Stimulated activated CD4-positive, alpha-beta T cell treated with anti-CD3 and anti-CD28 coated beads, TNF-alpha, amount 100 ng/mL, for 24 hours (primary cell): ENCODE measurements at regions not wholly inside any gene's neighbourhood (a gene's known extent, or its start where the extent isn't known, plus 50 kb on each side); places are given as distances from the start of the nearest gene placed in this dataset.
"Not testable (repeated sequence)": the region's sequence is repeated elsewhere in the genome, so short reads cannot be mapped to it uniquely, and the experiment has no call there.

Experiments
- DNase-seq, 3 experiments: peaks; one replicate each; pipeline ENCODE4 v3.0.0-alpha.2; 2020; ENCODE audit warnings: low read depth in 3 of 3

DNA sequence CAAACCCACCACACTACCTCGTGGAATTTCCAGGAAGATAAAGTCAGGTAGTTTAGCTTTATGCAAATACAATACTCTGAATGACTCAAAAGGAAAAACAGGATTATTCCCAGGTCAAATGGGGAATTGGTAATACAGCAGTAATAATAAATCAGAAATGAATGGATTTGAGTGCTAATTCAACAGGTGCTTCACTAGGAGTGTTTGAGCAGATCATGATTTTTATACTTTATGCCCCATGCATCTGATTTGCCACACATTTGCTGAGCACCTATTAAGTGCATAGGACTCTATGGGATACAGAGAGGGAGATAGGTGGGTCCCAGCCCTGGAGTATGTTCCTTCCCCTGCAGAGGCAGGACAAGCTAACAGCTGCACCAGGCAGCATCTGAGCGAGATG lies 381.4 kb upstream of the PODXL start:
- no peak for DNase-seq

GRCh38 chr7:131935180-131935579 lies 378.8 kb upstream of the PODXL start:
- DNase-seq = no peak

- DNase-seq = no peak
These were observed 378.0 kb upstream of the PODXL start for GRCh38 chr7:131934452-131934851.

- DNase-seq = no peak
These were observed 377.4 kb upstream of the PODXL start for GRCh38 chr7:131933751-131934289.

DNA sequence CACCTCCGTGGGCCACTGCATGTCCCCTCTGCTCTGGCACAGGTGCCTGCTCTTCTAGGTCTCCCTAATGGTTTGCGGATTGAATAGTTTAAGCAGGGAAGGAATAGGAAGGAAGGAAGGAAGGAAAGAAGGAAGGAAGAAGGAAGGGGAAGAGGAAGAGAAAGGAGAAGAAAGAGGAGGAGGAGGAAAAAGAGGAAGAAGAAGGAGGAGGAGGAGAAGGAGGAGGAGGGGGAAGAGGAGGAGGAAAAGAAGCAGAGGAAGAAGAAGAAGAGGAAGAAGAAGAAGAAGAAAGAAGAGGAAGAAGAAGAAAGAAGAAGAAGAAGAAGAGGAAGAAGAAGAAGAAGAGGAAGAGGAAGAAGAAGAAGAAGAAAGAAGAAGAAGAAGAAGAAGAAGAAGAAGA lies 376.8 kb upstream of the PODXL start:
- DNase-seq = not testable (repeated sequence)

DNA sequence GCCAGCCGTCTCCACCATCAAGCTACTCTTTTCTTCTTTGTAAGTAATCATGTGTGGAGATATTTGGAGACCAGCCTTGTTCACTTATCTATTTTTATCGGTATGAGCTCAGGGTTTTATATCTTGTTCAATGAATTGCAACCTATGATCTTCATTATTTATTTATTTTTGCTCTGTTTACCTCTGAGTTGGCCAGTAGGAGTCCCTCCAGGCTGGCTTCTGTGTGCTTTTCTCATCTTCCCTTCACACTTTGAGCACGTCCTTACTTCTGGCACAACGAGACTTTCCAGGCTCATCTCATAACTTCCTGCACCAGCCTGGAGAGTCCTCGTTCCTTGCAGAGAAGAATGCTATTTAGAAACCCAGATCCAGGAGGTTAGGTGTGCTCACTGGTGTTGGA lies 375.8 kb upstream of the PODXL start:
- no peak for DNase-seq

DNA sequence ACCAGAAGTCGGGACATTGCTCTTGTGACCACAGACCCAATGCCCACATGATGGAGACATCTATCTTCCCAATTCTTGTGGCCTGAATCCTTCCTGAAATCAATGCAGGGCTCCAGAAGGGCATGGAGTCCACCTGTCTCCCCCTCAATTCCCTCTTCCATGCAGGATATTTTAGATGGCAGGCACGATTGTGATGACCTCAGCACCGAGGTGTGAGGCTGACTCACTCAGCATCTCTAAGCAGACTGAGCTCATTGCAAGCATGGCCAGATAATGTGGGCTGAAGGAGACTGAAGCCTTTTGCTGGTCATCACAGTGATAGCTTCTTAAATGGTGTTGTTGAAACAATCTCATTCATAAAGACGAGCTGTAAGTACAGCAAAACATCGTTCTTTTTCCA lies 374.9 kb upstream of the PODXL start:
- DNase-seq = no peak

- no peak for DNase-seq
These were observed 373.2 kb upstream of the PODXL start for GRCh38 chr7:131929632-131930031.

DNA sequence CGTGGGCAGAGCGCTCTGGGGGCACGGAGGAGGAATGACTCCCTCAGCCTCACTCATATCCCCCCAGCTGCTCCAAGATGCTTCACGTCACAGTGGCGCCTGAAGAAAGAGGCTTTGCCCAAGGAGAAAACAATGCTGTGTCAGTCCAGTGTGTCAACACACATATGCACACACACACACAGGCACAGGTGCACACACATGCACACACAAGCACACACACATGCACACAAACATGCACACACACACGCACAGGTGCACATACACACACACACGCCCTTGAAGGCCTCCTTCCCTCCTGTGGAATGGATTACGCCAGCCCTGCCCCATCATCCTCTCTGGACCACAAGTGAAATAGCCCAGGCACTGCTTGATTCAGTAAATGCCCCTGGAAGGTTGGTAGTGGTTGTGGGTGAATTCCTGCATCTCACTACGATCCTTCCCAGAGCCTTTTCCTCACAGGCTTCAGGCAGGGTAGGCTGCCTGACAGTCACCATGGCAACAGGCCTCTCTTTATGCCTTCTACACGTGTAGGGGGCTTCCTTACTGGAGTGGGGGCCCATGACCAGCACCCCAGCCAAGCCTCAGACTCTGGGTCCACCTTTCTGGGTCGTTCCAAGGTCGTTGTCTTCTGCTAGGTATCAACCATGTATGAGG lies 371.5 kb upstream of the PODXL start:
- no peak for DNase-seq

DNA sequence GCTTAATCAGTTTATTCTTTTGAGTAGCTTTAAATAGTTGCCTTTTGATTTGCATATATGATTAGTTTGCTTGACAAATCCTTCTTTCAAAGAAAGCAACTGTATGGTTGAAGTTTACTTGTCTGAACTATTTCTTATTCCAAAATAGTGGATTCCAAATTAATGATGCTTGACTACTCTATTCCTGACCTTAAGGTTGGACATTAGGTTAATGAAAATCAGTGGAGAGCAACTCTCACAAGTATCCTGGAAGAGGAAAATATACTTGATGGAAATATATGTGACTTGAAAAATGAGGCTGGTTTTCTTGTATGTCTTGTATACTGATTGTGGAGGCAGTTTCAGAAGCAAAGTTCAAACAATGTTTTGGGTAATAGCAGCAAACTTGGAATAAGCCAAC lies 369.2 kb upstream of the PODXL start:
- DNase-seq = no peak

DNA sequence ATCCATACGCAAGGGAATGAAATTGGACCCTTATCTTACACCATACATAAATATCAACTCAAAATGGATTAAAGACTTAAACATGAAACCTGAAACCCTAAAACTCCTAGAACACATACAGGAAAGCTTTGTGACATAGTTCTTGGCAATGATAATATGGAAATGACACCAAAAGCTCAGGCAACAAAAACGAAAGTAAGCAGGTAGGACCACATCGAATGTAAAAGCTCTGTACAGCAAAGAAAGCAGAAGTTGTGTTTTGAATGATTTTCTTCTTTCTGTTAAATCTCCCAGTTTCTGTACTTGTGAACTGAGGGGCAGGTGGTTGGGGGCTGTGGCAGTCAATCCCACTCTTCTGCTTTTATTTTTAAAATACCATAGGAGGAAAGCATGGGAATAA lies 368.4 kb upstream of the PODXL start:
- no peak for DNase-seq

- DNase-seq = not testable (repeated sequence)
These were observed 366.5 kb upstream of the PODXL start for GRCh38 chr7:131922948-131923347.

DNA sequence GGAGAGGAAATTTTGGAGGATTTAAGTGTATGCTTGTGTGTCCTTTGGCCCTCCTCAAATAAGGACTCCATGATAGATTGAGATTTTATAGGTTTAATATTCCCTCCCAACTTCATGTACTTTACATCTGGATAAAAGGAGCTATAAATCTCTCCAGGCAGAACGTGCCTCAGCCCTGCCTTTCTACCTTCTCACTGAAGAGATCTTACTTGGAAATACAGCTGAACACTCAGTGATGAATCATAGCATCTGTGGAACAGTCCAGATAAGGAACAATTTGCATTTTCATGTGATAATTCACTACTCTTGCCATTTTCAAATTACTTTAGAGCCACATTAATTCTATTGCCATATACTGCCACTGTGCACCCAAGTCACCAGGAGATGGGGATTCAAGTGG lies 364.6 kb upstream of the PODXL start:
- no peak for DNase-seq

- DNase-seq = no peak
These were observed 363.7 kb upstream of the PODXL start for GRCh38 chr7:131919920-131920709.

GRCh38 chr7:131911112-131911511 lies 354.7 kb upstream of the PODXL start:
- no peak for DNase-seq

DNA sequence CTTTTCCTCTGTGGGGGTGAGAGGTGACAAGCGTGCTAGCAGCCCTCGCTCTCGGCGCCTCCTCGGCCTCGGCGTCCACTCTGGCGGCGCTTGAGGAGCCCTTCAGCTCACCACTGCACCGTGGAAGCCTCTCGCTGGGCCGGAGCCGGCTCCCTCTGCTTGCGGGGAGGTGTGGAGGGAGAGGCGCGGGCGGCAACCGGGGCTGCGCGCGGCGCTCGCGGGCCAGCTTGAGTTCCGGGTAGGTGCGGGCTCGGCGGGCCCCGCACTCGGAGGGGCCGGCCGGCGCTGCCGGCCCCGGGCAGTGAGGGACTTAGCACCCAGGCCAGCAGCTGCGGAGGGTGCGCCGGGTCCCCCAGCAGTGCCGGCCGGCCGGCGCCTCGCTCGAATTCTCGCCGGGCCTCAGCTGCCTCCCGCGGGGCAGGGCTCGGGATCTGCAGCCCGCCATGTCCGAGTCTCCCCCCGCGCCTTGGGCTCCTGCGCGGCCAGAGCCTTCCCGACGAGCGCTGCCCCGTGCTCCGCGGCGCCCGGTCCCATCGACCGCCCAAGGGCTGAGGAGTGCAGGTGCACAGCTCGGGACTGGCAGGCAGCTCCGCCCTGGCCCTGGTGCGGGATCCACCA lies 352.8 kb upstream of the PODXL start:
- no peak for DNase-seq

DNA sequence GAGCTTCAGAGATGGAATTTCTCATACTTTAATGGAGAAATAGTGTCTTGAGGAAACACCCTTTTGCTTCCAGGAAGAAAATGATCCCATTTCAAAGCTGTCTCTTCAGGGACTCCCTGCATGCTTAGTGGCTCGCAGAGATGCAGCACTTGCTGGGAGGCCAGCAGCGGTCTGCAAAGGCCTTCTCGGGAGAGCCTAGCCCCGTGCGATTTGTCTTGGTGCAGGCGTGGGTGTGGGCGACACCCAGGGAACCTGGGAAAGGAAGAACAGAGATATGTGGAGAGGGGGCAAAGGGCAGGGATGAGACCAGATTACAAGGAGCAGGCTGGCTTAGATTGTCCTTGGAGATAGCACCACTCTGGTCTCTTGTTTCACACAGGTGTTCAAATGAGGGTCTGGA lies 352.3 kb upstream of the PODXL start:
- DNase-seq = no peak

GRCh38 chr7:131905471-131905973 lies 349.1 kb upstream of the PODXL start:
- DNase-seq = no peak

GRCh38 chr7:131904760-131905327 lies 348.4 kb upstream of the PODXL start:
- DNase-seq = no peak

DNA sequence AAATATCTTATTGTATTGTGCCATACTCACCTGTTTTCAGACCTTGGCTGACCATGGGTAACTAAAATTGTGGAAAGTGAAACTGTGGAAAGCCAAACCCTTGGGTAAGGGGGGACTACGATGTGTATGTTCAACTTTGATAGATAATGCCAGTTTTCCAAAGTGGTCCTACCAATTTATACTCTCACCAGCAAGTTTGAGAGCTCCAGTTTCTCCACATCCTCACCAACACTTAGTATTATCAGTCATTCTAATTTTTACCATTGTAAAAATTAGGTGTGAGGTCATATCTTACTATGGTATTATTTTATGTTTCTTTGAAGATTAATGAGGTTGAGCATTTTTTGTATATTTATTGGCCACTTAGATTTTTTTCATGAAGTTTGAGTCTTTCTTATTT lies 346.9 kb upstream of the PODXL start:
- DNase-seq = no peak

GRCh38 chr7:131900785-131901287 lies 344.4 kb upstream of the PODXL start:
- no peak for DNase-seq
